Panc1 (cell line): ENCODE measurements at regions not wholly inside any gene's neighbourhood (a gene's known extent, or its start where the extent isn't known, plus 50 kb on each side); places are given as distances from the start of the nearest gene placed in this dataset.

Experiments
- POLR2AphosphoS5 ChIP-seq: IDR thresholded peaks from 2 replicates; pipeline ENCODE4 v1.6.1; 2012; ENCODE audit warnings: mild to moderate bottlenecking, low read depth, low read length, moderate library complexity
- SIN3A ChIP-seq: IDR thresholded peaks from 2 replicates; pipeline ENCODE4 v1.6.1; 2012; ENCODE audit warnings: low read depth, mild to moderate bottlenecking, low read length, moderate library complexity, borderline replicate concordance; ENCODE audit not compliant: insufficient read depth
- TCF7L2 ChIP-seq: IDR thresholded peaks from 2 replicates; pipeline ENCODE4 v1.6.1; 2011; ENCODE audit warnings: mild to moderate bottlenecking, low read depth, low read length, inconsistent platforms
- TF ChIP-seq, protein P1 (sequence below): fragments of 450-650 bp; IDR thresholded peaks from 2 replicates; pipeline ENCODE4 v1.5.1; 2017; ENCODE audit warnings: mild to moderate bottlenecking
- TF ChIP-seq, protein P2 (sequence below), 2 experiments: IDR thresholded peaks; 2 replicates each; pipeline ENCODE4 v1.6.1; 2011 to 2012; ENCODE audit warnings: low read depth in 2 of 2, control low read depth in 1 of 2, low read length in 1 of 2, mild to moderate bottlenecking in 1 of 2, moderate library complexity in 1 of 2; ENCODE audit not compliant: insufficient read depth in 1 of 2

DNA sequence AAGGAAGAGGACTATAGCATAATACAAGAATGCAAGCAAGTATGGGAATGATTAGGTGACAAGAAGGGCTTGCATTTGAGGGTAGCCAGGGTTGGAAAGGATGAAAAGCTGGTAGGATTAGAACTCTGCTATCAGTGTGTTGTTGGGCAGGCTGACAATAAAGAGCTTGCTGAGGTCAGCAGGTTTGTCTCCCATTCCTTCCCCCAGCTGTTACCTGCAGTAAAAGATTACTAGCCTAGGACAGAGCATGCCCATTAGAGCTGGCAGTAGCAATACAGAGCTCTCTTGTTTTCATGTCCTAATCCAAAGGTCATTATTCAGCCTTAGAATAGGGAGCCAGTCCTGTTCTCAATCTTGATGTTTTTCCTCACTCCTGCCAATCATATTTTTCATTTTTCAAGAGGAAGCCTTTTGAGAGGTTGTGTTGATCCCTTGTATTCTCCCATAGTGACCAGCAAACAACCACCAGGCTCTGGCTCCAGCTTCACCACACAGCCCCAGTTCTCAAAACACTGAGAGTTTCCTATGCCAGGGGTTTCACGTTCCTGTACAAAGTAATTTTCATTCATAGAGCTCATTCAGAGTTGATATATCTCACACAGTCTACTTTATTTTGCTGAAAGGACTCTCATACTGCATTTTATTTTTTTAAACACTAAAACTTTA, 71.7 kb downstream of the OR2K2 start:
- TF ChIP-seq, protein P1, sequence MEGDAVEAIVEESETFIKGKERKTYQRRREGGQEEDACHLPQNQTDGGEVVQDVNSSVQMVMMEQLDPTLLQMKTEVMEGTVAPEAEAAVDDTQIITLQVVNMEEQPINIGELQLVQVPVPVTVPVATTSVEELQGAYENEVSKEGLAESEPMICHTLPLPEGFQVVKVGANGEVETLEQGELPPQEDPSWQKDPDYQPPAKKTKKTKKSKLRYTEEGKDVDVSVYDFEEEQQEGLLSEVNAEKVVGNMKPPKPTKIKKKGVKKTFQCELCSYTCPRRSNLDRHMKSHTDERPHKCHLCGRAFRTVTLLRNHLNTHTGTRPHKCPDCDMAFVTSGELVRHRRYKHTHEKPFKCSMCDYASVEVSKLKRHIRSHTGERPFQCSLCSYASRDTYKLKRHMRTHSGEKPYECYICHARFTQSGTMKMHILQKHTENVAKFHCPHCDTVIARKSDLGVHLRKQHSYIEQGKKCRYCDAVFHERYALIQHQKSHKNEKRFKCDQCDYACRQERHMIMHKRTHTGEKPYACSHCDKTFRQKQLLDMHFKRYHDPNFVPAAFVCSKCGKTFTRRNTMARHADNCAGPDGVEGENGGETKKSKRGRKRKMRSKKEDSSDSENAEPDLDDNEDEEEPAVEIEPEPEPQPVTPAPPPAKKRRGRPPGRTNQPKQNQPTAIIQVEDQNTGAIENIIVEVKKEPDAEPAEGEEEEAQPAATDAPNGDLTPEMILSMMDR: no peak
- TF ChIP-seq POLR2AphosphoS5 (no peak), SIN3A (no peak), TCF7L2 (no peak)
- TF ChIP-seq, protein P2, sequence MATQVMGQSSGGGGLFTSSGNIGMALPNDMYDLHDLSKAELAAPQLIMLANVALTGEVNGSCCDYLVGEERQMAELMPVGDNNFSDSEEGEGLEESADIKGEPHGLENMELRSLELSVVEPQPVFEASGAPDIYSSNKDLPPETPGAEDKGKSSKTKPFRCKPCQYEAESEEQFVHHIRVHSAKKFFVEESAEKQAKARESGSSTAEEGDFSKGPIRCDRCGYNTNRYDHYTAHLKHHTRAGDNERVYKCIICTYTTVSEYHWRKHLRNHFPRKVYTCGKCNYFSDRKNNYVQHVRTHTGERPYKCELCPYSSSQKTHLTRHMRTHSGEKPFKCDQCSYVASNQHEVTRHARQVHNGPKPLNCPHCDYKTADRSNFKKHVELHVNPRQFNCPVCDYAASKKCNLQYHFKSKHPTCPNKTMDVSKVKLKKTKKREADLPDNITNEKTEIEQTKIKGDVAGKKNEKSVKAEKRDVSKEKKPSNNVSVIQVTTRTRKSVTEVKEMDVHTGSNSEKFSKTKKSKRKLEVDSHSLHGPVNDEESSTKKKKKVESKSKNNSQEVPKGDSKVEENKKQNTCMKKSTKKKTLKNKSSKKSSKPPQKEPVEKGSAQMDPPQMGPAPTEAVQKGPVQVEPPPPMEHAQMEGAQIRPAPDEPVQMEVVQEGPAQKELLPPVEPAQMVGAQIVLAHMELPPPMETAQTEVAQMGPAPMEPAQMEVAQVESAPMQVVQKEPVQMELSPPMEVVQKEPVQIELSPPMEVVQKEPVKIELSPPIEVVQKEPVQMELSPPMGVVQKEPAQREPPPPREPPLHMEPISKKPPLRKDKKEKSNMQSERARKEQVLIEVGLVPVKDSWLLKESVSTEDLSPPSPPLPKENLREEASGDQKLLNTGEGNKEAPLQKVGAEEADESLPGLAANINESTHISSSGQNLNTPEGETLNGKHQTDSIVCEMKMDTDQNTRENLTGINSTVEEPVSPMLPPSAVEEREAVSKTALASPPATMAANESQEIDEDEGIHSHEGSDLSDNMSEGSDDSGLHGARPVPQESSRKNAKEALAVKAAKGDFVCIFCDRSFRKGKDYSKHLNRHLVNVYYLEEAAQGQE (IDR thresholded peaks at IDR 0.05; ENCODE audit: insufficient read depth in 1 of 2, low read depth in 2 of 2, low read length in 1 of 2): no peak
